ACC112 (cell line): ENCODE measurements at regions not wholly inside any gene's neighbourhood (a gene's known extent, or its start where the extent isn't known, plus 50 kb on each side); places are given as distances from the start of the nearest gene placed in this dataset.

Source experiments
- H2AFZ ChIP-seq: fragments of 200-600 bp; sonication (generic); one replicate; pipeline ENCODE4 v1.6.0; 2017; ENCODE audit warnings: antibody characterized with exemption, low read length; ENCODE audit not compliant: unreplicated experiment
- H3K27ac ChIP-seq: fragments of 200-600 bp; sonication (generic); 2 replicates; pipeline ENCODE4 v1.5.1; 2014; ENCODE audit warnings: low read depth, mild to moderate bottlenecking, antibody characterized with exemption, low read length, moderate library complexity
- H3K27me3 ChIP-seq: fragments of 200-600 bp; sonication (generic); 2 replicates; pipeline ENCODE4 v1.6.1; 2014; ENCODE audit warnings: mild to moderate bottlenecking, antibody characterized with exemption, low read length, moderate library complexity, mixed read lengths; ENCODE audit not compliant: insufficient read depth
- H3K36me3 ChIP-seq: fragments of 200-600 bp; sonication (generic); 2 replicates; pipeline ENCODE4 v1.6.1; 2016; ENCODE audit warnings: mild to moderate bottlenecking, antibody characterized with exemption, low read length, moderate library complexity, mixed read lengths; ENCODE audit not compliant: insufficient read depth
- H3K4me1 ChIP-seq: fragments of 200-600 bp; sonication (generic); one replicate; pipeline ENCODE4 v1.6.1; 2016; ENCODE audit warnings: low read length, mixed read lengths; ENCODE audit not compliant: insufficient read depth, unreplicated experiment, control insufficient read depth
- H3K4me3 ChIP-seq: fragments of 200-600 bp; sonication (generic); 2 replicates; pipeline ENCODE4 v1.5.1; 2014; ENCODE audit warnings: mild to moderate bottlenecking, low read depth, low read length
- H3K79me2 ChIP-seq: fragments of 200-600 bp; sonication (generic); one replicate; pipeline ENCODE4 v1.6.0; 2016; ENCODE audit warnings: low read length; ENCODE audit not compliant: control insufficient read depth, unreplicated experiment, insufficient read depth

DNA sequence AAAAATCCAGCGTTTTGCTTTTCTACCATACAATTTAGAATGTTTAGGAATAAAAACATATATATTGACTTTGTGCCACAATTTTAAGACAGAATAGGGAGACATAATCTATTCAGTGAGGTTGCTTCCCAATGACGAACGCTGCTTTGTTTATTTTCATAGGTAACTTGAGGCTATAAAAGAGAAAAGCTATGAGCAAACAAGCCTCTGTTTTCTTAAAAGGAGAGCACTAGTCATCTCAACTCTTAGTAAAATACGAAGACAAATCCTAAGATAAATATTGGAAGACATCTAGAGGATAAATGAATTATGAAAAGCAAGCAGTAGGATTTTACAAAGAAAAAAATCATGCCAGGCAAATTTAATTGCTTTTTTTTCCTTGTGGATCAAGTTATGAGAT is 363.6 kb downstream of the ANXA1 start:
- H3K27me3 ChIP-seq: no peaks in the 10 kb centered on the region
- H3K4me3 ChIP-seq: no peak overlapping the region
- H2AFZ ChIP-seq: no peak overlapping the region
- H3K4me1 ChIP-seq: no peaks in the 10 kb centered on the region
- no peaks in the 10 kb centered on the region for H3K79me2 ChIP-seq
- no peaks in the 10 kb centered on the region for H3K36me3 ChIP-seq
- H3K27ac ChIP-seq: no peak overlapping the region

DNA sequence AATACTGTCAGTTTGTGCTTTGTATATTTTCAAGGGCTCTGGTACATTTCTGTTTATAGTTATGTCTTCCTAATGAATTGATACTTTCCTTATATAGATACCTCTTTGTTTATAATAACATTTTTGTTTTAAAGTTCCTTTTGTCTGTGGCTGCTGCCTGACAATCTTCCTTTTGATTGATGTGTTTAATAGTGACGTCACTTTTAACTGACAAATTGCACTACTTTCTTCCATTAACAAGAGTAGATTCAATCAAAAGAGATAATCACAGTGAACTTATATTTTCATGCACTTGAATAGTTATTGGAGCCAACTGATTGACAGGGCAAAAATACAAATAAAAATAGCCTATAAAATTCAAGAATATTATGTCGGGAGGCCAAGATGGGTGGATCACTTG is 371.7 kb downstream of the ANXA1 start:
- Histone ChIP-seq H3K36me3 (no peaks in the 10 kb centered on the region), H3K4me3 (no peak overlapping the region), H3K4me1 (no peaks in the 10 kb centered on the region), H3K27me3 (no peaks in the 10 kb centered on the region), H3K79me2 (no peaks in the 10 kb centered on the region), H3K27ac (no peak overlapping the region), H2AFZ (no peak overlapping the region)

DNA sequence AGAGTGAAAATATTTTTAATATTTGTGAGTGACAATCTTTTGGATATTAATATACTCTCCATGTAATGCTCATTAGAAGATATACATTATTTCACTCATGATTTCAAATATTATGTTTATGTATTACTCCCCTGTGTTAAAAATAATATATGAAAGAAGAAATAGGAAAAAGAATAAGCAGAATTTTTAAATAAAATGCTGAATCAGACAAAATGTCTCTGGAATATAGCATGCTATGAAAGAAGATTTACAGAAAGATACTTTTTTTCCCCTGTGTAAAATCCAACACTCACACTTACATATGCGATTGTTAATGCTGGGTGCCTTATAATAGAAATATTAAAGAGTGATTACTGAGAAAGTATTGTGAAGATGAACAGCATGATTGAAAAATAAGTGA is 373.7 kb downstream of the ANXA1 start:
- Histone ChIP-seq H3K27me3 (no peaks in the 10 kb centered on the region), H2AFZ (no peak overlapping the region), H3K79me2 (no peaks in the 10 kb centered on the region), H3K4me3 (no peak overlapping the region), H3K4me1 (no peaks in the 10 kb centered on the region), H3K36me3 (no peaks in the 10 kb centered on the region), H3K27ac (no peak overlapping the region)

DNA sequence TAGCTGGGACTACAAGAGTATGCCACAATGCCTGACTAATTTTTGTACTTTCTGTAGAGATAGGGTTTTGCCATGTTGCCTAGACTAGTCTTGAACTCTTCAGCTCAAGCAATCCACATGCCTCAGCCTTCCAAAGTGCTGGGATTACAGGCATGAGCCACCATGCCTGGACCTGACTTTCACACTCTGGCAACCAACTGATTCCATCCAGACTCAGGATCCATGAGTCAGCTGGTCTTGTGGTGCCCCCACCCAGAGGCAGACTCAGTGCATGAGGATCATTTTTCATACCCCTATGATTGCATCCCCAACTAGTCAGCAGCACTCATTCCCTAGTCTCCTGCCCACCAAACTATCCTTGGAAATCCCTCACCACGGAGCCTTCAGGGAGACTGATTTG is 375.9 kb downstream of the ANXA1 start:
- H3K4me1 ChIP-seq: no peaks in the 10 kb centered on the region
- H3K27me3 ChIP-seq: peaks cover 2% of the 10 kb centered on the region; the same call in 1 of the 2 replicates
- H3K36me3 ChIP-seq: no peaks in the 10 kb centered on the region
- no peak overlapping the region for H3K27ac ChIP-seq
- H2AFZ ChIP-seq: no peak overlapping the region
- H3K4me3 ChIP-seq: no peak overlapping the region
- H3K79me2 ChIP-seq: no peaks in the 10 kb centered on the region

DNA sequence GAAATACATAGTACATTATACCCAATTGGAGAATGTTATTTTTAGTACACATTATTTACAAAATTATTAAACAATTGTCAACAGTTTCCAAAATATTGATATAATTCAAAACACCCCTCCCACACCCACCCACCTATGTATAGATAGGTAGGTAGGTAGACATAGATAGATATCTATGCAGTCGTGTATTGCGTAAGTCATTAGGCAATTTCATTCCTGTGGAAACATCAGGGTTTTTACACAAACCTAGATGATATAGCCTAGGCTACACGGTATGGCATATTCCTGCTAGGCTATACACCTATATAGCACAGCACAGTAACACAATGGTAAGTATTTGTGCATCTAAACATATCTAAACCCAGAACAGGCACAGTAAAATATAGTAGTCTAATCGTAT is 377.3 kb downstream of the ANXA1 start:
- no peaks in the 10 kb centered on the region for H3K36me3 ChIP-seq
- H3K4me1 ChIP-seq: no peaks in the 10 kb centered on the region
- H3K27ac ChIP-seq: no peak overlapping the region
- H3K27me3 ChIP-seq: peaks cover 2% of the 10 kb centered on the region
- no peak overlapping the region for H2AFZ ChIP-seq
- no peak overlapping the region for H3K4me3 ChIP-seq
- H3K79me2 ChIP-seq: no peaks in the 10 kb centered on the region

DNA sequence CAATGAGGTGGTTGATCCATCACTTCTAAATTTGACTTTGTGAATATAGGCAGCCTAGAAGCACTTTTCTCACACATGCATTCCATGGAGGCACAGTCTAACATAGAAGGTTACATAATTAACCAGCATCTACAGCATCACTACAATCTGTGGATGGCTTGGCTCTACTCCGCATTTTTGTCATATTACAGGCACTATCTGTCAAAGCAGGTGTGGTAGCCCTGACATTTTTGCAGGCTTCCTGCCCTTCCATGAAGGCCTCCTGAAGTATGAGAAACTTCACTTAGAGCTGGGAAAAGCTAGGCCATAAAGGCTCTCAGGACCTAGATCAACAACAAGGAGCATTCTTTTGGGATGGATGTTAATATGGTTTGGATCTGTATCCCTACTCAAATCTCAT is 378.0 kb downstream of the ANXA1 start:
- H3K36me3 ChIP-seq: no peaks in the 10 kb centered on the region
- H3K79me2 ChIP-seq: no peaks in the 10 kb centered on the region

DNA sequence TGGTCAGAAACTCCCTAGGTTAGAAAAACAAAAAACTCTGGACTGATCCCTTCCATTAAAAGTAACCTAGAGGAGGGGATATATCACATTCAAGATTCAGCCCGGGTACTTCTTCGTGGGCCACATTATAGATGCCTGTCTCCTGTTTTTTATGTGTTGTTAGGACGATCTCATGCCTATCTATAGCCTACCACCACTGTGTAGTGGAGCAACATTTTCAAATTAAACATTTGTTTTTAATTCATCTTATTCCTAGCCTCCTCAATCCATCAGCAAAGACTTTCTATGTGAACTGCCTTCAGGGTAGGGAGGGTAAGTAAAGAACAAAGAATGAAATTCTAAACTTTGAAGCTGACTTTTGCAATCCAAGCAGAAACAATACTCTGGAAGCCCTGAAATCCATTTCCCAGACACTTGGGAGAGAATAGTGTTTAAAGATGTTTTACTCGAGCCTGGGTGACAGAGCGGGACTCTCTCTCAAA is 379.4 kb downstream of the ANXA1 start:
- Histone ChIP-seq H3K27ac (no peak overlapping the region), H3K27me3 (peaks cover 2% of the 10 kb centered on the region), H2AFZ (no peak overlapping the region), H3K36me3 (no peaks in the 10 kb centered on the region), H3K4me1 (no peaks in the 10 kb centered on the region), H3K4me3 (no peak overlapping the region), H3K79me2 (no peaks in the 10 kb centered on the region)

More for the DNA sequence above, 378.0 kb downstream of the ANXA1 start:
- no peak overlapping the region for H3K4me3 ChIP-seq
- H3K27ac ChIP-seq: no peak overlapping the region
- H2AFZ ChIP-seq: no peak overlapping the region
- peaks cover 2% of the 10 kb centered on the region for H3K27me3 ChIP-seq
- H3K4me1 ChIP-seq: no peaks in the 10 kb centered on the region

DNA sequence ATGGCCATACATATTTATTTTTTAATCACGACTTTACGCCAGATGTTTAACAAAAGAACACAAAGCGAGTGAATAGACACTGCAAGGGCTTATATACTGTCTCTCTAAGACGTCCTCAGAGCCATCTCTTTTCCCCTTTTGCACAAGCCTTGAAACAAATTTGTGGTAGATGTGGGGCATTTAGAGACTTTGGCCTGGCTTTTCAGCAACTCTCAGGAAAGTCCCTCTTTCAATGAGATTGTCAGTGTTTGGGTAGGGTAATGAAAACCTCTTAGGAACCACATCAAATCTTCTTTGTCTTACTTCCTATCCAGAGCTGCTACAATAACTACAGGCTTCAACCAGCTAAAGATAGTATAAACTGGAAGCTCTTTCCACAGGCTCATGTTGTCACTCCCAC is 380.0 kb downstream of the ANXA1 start:
- no peak overlapping the region for H3K27ac ChIP-seq
- H3K36me3 ChIP-seq: no peaks in the 10 kb centered on the region
- no peaks in the 10 kb centered on the region for H3K4me1 ChIP-seq
- H3K4me3 ChIP-seq: no peak overlapping the region
- no peak overlapping the region for H2AFZ ChIP-seq
- peaks cover 2% of the 10 kb centered on the region for H3K27me3 ChIP-seq
- H3K79me2 ChIP-seq: no peaks in the 10 kb centered on the region

DNA sequence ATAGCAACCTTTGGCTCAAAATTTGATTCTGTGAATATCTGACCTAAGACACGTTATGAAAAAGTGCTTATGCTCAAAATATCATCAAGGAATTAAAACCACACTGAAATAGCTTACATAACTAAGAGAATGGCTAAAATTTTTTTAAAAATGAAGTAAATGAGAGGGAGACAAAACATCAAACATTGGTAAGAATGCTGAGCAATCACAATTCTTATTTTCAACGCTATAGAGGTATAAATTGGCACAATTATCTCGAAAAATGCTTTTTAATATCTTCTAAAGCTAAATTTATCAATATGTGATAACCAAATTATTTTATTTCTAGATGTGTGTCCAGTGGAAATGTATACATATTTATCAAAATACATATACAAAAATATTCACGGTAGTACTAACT is 381.3 kb downstream of the ANXA1 start:
- H3K27ac ChIP-seq: no peak overlapping the region
- no peaks in the 10 kb centered on the region for H3K79me2 ChIP-seq
- H2AFZ ChIP-seq: no peak overlapping the region
- no peaks in the 10 kb centered on the region for H3K36me3 ChIP-seq
- H3K4me3 ChIP-seq: no peak overlapping the region
- peaks cover 2% of the 10 kb centered on the region for H3K27me3 ChIP-seq
- H3K4me1 ChIP-seq: no peaks in the 10 kb centered on the region

DNA sequence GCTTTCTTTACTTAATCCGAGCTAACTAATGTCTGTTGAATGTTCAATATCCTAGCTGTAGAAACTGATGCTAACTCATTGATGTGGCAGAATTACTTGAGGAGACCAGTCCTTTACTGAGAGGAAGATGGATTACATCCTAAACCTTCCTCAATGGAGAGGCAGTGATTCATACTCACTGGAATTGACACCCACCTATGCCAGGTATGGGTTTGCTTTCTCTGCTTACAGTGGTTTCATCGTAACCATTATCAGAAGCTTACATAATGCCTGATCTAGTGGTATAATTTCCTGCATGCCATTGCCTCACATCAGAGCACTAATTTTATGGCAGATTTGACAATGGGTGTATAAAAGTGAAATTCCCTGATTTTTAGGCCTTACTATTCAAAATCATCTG is 384.7 kb downstream of the ANXA1 start:
- H3K79me2 ChIP-seq: no peaks in the 10 kb centered on the region
- no peak overlapping the region for H3K4me3 ChIP-seq
- no peaks in the 10 kb centered on the region for H3K4me1 ChIP-seq
- no peaks in the 10 kb centered on the region for H3K36me3 ChIP-seq
- peaks cover 2% of the 10 kb centered on the region for H3K27me3 ChIP-seq
- H3K27ac ChIP-seq: no peak overlapping the region
- H2AFZ ChIP-seq: no peak overlapping the region

DNA sequence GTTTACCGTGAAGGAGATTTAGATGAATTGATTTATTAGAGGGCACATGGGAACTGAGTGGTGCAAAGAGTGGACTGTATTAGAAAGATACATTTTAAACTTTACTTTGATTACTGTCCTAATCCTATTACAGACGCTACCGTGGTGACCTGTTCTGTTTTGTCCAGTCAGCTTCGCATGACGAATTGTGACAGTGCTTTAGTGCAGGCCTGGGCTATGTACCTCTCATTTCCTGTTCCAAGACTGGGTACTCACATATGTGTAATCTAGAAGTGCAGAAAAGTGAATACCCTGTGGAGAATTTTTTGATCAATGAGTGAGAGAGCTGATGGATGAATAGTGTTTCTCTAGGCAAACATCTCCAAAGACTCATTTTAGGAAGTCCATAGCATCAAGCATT is 385.9 kb downstream of the ANXA1 start:
- no peaks in the 10 kb centered on the region for H3K79me2 ChIP-seq
- H3K4me1 ChIP-seq: no peaks in the 10 kb centered on the region
- no peaks in the 10 kb centered on the region for H3K36me3 ChIP-seq
- H3K27me3 ChIP-seq: no peaks in the 10 kb centered on the region; the same call in 1 of the 2 replicates
- H2AFZ ChIP-seq: no peak overlapping the region
- no peak overlapping the region for H3K4me3 ChIP-seq
- H3K27ac ChIP-seq: no peak overlapping the region
